PC-3 (cell line): ENCODE measurements at regions not wholly inside any gene's neighbourhood (a gene's known extent, or its start where the extent isn't known, plus 50 kb on each side); places are given as distances from the start of the nearest gene placed in this dataset.

Experiments
- CTCF ChIP-seq: fragments of 300-600 bp; sonication (generic); conservative IDR thresholded peaks from 2 replicates; pipeline ENCODE4 v1.5.1; 2017; ENCODE audit warnings: antibody characterized with exemption, low read depth, mild to moderate bottlenecking, low read length
- EZH2 ChIP-seq: fragments of 300-600 bp; sonication (generic); IDR thresholded peaks from one replicate; pipeline ENCODE4 v1.6.1; 2017; ENCODE audit warnings: antibody characterized with exemption, mild to moderate bottlenecking, low read length; ENCODE audit not compliant: unreplicated experiment
- EZH2phosphoT487 ChIP-seq: fragments of 300-600 bp; sonication (generic); IDR thresholded peaks from 2 replicates; pipeline ENCODE4 v1.6.1; 2018; ENCODE audit warnings: mild to moderate bottlenecking, antibody characterized with exemption, low read length, borderline replicate concordance

DNA sequence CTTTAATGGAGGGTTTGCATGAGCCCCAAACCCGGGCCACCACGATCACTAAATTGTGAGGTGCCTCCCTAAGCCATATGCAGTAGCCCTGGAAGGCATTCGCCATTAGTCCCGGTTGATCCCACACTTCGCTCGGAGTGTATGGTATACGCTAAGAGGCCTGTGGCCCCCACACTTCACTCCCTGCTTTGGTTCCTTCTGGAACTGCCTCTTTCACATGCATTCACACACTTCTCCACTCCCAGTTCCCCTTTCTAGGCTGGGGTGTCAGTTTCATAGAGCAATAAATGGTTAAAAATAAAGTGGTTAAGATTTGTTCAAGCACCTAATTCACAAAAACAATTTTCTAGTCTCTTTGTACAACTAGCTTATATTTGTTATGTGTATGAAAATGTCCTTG, 212.1 kb upstream of the KCND2 start:
- TF ChIP-seq EZH2: no peak
- no peak for TF ChIP-seq CTCF
- TF ChIP-seq EZH2phosphoT487: no peak
